ENCODE measurements at regions not wholly inside any gene's neighbourhood (a gene's known extent, or its start where the extent isn't known, plus 50 kb on each side); places are given as distances from the start of the nearest gene placed in this dataset.
"Not testable (repeated sequence)": the region's sequence is repeated elsewhere in the genome, so short reads cannot be mapped to it uniquely, and the experiment has no call there.

DNA sequence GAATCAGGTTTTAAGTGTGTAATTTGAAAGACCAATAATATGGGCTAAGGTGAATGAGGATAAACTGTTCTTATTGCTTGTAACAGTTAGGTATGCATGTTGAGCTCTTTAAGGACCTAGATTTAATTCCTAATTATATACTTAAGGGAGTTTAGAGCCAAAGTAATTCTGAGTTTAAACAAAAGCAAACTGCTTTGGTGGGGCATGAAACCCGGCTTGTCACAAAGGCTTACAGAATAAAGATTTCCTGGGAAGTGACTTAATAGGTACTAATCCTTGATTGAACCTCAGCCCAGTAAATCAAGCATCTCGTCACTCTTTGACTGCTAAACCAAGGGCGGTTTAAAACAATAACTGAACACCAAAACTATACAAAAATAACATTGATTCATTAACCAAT lies 1324.2 kb downstream of the RPA4 start:
- Histone ChIP-seq H3K9me3 (ENCODE audit: low read depth, low read length, poor library complexity, severe bottlenecking) (no peaks in the 10 kb centered on the region), H3K27ac (ENCODE audit: low read depth, low read length, poor library complexity, severe bottlenecking) (no peak overlapping the region), H3K27me3 (replicated peaks; ENCODE audit: insufficient read depth, low read depth, low read length, poor library complexity) (no peaks in the 10 kb centered on the region), H3K36me3 (ENCODE audit: insufficient read depth, low read length, poor library complexity, severe bottlenecking) (no peaks in the 10 kb centered on the region), H3K4me3 (ENCODE audit: low read depth, low read length, poor library complexity, severe bottlenecking) (no peak overlapping the region), H3K4me1 (ENCODE audit: insufficient read depth, low read length, poor library complexity, severe bottlenecking) (no peaks in the 10 kb centered on the region)
- TF ChIP-seq, protein P1, sequence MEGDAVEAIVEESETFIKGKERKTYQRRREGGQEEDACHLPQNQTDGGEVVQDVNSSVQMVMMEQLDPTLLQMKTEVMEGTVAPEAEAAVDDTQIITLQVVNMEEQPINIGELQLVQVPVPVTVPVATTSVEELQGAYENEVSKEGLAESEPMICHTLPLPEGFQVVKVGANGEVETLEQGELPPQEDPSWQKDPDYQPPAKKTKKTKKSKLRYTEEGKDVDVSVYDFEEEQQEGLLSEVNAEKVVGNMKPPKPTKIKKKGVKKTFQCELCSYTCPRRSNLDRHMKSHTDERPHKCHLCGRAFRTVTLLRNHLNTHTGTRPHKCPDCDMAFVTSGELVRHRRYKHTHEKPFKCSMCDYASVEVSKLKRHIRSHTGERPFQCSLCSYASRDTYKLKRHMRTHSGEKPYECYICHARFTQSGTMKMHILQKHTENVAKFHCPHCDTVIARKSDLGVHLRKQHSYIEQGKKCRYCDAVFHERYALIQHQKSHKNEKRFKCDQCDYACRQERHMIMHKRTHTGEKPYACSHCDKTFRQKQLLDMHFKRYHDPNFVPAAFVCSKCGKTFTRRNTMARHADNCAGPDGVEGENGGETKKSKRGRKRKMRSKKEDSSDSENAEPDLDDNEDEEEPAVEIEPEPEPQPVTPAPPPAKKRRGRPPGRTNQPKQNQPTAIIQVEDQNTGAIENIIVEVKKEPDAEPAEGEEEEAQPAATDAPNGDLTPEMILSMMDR (conservative IDR thresholded peaks at IDR 0.05; ENCODE audit: low read depth, low read length), result no peak
- TF ChIP-seq EZH2 (IDR thresholded peaks at IDR 0.05; ENCODE audit: borderline replicate concordance, low read depth, low read length, poor library complexity, severe bottlenecking), result no peak
- DNase-seq (ENCODE audit: low spot score), result no peak
- BruUV-seq (replicated peaks), result no TSS peak
- intact Hi-C loops (cut with micrococcal nuclease; ENCODE audit: unreplicated experiment), result no loop called here
- CTCF ChIA-PET, result no interaction called here
- POLR2A ChIA-PET (ENCODE audit: low non-redundant PET), result no interaction called here

DNA sequence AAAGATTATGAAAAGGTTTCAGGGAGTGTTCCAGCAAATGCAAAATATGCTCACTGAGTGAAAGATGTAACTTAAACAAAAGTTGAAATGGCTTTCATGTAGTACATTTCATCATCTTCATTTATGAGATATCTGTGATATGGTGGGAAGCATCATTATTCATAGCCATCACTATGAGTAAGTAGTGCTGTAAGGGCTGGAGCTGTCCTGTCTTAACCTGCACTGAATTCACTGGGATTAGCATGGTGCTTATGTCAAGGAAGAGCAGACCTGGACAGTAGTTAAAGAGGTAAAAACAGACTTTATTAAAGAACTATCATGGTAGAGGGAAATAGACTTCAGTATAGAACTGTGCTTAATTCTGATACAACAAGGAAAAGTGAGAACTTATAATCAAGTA lies 1347.3 kb downstream of the RPA4 start:
- DNase-seq (ENCODE audit: low spot score), result no peak
- BruUV-seq (replicated peaks), result no TSS peak
- H3K27ac ChIP-seq (ENCODE audit: low read depth, low read length, poor library complexity, severe bottlenecking), result no peak overlapping the region
- TF ChIP-seq EZH2 (IDR thresholded peaks at IDR 0.05; ENCODE audit: borderline replicate concordance, low read depth, low read length, poor library complexity, severe bottlenecking), result no peak
- TF ChIP-seq, protein P1 (conservative IDR thresholded peaks at IDR 0.05; ENCODE audit: low read depth, low read length), result no peak
- H3K9me3 ChIP-seq (ENCODE audit: low read depth, low read length, poor library complexity, severe bottlenecking), result no peaks in the 10 kb centered on the region
- ChIA-PET CTCF (no interaction called here), POLR2A (ENCODE audit: low non-redundant PET) (no interaction called here)
- no peaks in the 10 kb centered on the region for H3K27me3 ChIP-seq (replicated peaks; ENCODE audit: insufficient read depth, low read depth, low read length, poor library complexity)
- no peaks in the 10 kb centered on the region for H3K4me1 ChIP-seq (ENCODE audit: insufficient read depth, low read length, poor library complexity, severe bottlenecking)
- intact Hi-C loops (cut with micrococcal nuclease; ENCODE audit: unreplicated experiment), result no loop called here
- no peaks in the 10 kb centered on the region for H3K36me3 ChIP-seq (ENCODE audit: insufficient read depth, low read length, poor library complexity, severe bottlenecking)
- H3K4me3 ChIP-seq (ENCODE audit: low read depth, low read length, poor library complexity, severe bottlenecking), result no peak overlapping the region

DNA sequence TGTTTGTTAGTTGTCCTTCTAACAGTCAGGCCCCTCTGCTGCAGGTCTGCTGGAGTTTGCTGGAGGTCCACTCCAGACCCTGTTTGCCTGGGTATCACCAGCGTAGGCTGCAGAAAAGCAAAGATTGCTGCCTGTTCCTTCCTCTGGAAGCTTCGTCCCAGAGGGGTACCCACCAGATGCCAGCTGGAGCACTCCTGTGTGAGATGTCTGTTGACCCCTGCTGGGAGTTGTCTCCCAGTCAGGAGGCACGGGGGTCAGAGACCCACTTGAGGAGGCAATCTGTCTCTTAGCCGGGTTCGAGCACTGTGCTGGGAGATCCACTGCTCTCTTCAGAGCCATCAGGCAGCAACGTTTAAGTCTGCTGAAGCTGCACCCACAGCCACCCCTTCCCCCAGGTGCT lies 1356.4 kb downstream of the RPA4 start:
- H3K4me1 ChIP-seq (ENCODE audit: insufficient read depth, low read length, poor library complexity, severe bottlenecking); POLR2A ChIA-PET (ENCODE audit: low non-redundant PET); H3K27ac ChIP-seq (ENCODE audit: low read depth, low read length, poor library complexity, severe bottlenecking); intact Hi-C loops (cut with micrococcal nuclease; ENCODE audit: unreplicated experiment); CTCF ChIA-PET; H3K4me3 ChIP-seq (ENCODE audit: low read depth, low read length, poor library complexity, severe bottlenecking); BruUV-seq (replicated peaks); H3K9me3 ChIP-seq (ENCODE audit: low read depth, low read length, poor library complexity, severe bottlenecking); H3K36me3 ChIP-seq (ENCODE audit: insufficient read depth, low read length, poor library complexity, severe bottlenecking); H3K27me3 ChIP-seq (replicated peaks; ENCODE audit: insufficient read depth, low read depth, low read length, poor library complexity); DNase-seq (ENCODE audit: low spot score): not testable (repeated sequence)

DNA sequence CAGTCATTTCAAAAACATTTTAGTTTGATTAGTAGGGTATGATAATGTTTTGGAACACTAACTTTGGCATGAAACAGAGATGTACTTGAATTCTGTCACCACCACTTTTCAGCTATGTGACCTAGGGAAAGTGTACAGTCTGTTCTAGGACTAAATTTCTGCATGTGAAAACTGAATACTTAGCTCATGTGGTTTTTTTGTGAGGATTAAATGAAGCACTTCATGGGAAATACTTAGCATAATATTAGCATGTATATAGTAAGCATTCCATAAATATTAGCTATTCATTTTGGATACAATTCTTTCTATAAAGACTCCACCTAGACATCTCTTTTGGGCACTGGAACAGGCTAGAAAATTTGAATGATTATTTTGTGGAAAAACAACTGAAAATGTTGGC lies 1379.4 kb downstream of the RPA4 start:
- no peaks in the 10 kb centered on the region for H3K4me1 ChIP-seq (ENCODE audit: insufficient read depth, low read length, poor library complexity, severe bottlenecking)
- H3K36me3 ChIP-seq (ENCODE audit: insufficient read depth, low read length, poor library complexity, severe bottlenecking), result no peaks in the 10 kb centered on the region
- POLR2A ChIA-PET (ENCODE audit: low non-redundant PET), result no interaction called here
- no peak for DNase-seq (ENCODE audit: low spot score)
- TF ChIP-seq, protein P1 (conservative IDR thresholded peaks at IDR 0.05; ENCODE audit: low read depth, low read length), result no peak
- TF ChIP-seq EZH2 (IDR thresholded peaks at IDR 0.05; ENCODE audit: borderline replicate concordance, low read depth, low read length, poor library complexity, severe bottlenecking), result no peak
- CTCF ChIA-PET, result no interaction called here
- no peak overlapping the region for H3K4me3 ChIP-seq (ENCODE audit: low read depth, low read length, poor library complexity, severe bottlenecking)
- intact Hi-C loops (cut with micrococcal nuclease; ENCODE audit: unreplicated experiment), result no loop called here
- BruUV-seq (replicated peaks), result no TSS peak
- no peak overlapping the region for H3K27ac ChIP-seq (ENCODE audit: low read depth, low read length, poor library complexity, severe bottlenecking)
- no peaks in the 10 kb centered on the region for H3K27me3 ChIP-seq (replicated peaks; ENCODE audit: insufficient read depth, low read depth, low read length, poor library complexity)
- H3K9me3 ChIP-seq (ENCODE audit: low read depth, low read length, poor library complexity, severe bottlenecking), result peaks cover 2% of the 10 kb centered on the region
